HTR-8/SVneo (cell line): ENCODE measurements at regions not wholly inside any gene's neighbourhood (a gene's known extent, or its start where the extent isn't known, plus 50 kb on each side); places are given as distances from the start of the nearest gene placed in this dataset.

Source experiments
- DNase-seq: peaks from one replicate; pipeline ENCODE4 v3.0.0; 2011; ENCODE audit warnings: low spot score, mixed read lengths; ENCODE audit not compliant: insufficient read length
- FAIRE-seq: peaks from 2 replicates; lab custom pipeline; 2011; peaks lifted over from hg19 to GRCh38; lab: Jason Lieb, UNC

DNA sequence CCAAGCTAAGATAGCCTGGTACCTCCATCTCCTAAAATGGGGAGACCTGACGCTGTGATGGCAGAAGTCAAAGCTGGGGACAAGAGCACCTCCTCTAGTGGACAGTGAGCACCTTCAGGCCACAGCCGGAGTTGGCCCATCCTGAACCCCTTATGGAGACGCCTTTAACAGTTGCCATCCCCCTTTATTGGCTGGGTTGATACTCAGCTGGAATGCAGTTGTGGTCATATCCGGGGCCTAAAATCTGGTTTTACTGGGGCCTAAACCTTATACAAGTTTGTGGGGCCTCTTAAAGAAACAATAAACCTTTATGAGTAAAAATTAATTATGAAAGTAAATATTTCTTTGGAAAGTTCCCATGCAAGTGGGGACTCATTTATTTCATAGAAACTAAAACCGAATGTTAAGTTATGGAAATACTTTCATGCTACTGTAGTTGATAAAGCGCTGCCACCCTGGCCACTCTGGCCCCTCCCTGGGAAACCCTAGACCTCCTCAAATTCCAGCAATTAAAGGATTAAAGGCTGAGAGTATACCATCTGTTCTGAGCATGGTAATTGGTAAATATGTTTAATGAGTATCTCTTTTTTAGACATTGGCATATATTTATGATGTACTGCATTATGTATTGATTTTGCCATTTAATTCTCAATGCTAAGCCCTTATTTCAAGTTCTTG is 95.1 kb upstream of the SASH1 start:
- FAIRE-seq (no peak), DNase-seq (no peak)

GRCh38 chr6:148249160-148249559 is 93.5 kb upstream of the SASH1 start:
- FAIRE-seq (no peak), DNase-seq (no peak)

DNA sequence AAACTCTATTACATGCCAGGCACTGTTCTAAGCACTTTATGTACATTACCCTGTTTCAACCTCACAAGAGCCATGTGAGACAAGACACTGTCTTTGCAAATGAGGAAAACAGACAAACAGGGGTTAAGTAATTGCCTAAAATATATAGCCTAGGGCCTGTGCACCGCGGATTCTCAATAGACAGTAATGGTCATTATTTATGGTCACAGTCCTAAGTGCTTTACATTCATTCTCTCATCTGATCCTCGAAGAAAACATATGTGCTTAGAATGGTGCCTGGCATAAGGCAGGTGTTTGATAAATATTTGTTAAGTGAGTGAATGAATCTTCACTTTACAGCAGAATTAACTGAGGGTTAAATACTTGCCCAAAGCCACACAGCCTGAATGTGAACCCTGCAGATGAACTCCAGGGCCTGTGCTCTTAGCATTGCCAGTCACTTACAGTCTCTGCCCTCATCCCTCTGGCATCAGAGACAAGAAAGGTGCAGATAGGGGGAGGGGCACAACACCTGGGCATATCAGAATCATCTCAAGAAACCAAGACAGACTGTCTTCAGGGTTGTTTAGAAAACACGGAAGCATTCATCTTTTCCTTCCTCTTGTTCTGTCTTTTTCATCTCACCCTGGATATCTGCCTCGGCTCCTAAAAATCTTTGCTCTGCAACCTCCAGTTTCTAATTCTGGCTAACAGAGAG is 92.8 kb upstream of the SASH1 start:
- DNase-seq, result no peak

GRCh38 chr6:148250975-148251685 is 91.5 kb upstream of the SASH1 start:
- DNase-seq (peak; percentile 21), FAIRE-seq (no peak)

More for the DNA sequence above, 92.8 kb upstream of the SASH1 start:
- FAIRE-seq, result no peak

- FAIRE-seq, result no peak
- DNase-seq, result no peak
Observed at GRCh38 chr6:148251891-148252290, 90.7 kb upstream of the SASH1 start.

DNA sequence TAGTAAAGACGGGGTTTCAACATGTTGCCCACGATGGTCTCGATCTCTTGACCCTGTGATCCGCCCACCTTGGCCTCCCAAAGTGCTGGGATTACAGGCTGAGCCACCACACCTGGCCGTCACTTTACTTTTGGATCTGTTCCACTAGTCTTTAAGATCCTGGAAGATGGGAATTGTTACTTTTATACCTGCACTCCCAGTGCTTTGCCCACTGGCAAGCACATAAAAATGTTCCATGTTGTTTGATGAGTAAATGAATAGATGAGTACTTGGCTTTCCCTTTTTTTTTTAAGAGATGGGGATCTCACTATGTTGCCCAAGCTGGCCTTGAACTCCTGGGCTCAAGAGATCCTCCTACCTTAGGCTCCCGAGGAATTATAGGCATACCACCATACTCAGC is 84.8 kb upstream of the SASH1 start:
- DNase-seq (no peak), FAIRE-seq (no peak)

- DNase-seq (no peak), FAIRE-seq (no peak)
Observed at GRCh38 chr6:148258868-148259267, 83.8 kb upstream of the SASH1 start.

DNA sequence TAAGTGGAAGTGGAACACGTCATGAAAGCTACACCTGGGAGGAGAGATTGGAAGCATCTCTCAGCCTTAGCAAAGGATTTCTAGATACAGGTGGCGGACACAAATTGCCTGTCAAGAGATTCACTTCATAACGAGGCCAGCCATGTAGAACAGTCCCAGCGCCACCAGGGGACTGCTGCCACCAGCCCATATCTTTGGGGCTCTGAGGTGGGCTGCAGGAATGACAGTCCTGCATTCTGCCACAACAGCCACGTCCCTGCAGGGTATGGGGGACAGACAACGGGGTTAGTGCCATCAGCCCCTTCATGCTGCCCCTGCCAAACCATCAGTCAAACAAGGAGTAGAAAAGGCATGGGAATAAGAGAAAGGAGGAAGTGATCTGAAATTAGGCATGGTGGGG is 81.2 kb upstream of the SASH1 start:
- DNase-seq, result no peak
- FAIRE-seq, result no peak

DNA sequence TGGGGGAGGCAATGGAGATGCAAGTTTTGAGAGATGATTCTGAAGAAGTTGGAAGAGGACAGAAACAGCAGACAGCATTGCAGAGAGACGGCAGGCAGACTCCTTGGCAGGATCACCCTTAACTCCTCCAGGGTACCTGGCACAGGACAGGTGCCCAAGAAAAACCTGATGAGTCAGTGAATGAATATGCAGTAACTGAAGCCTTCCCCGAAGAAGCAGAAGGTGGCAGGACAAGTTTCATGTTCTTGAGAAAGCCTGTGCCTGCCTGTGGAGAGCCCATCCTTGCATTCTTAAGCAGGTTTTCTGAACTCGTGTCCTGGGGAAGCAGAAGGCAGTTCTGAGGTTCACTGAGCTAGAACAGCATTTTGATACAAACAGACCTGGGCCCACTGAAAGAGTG is 79.6 kb upstream of the SASH1 start:
- no peak for FAIRE-seq
- no peak for DNase-seq

DNA sequence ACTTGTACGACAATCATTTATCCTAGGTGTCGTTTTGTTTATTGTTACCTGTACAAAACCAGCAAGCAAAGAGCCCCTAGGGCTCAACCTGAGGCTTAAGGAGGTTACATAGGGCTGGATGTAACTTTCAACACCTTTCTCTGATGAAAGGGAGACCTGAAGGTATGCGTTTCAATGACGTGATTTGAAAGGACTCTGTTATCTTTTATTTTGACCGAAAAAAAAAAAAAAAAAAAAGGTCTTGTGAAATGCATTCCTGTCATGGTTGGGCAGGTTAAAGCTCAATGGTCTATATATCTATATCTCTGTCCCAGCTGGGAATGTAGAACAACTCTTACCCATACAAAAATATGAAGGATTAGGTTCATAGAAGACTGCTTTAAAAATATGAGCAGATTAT is 78.7 kb upstream of the SASH1 start:
- DNase-seq (no peak), FAIRE-seq (no peak)

DNA sequence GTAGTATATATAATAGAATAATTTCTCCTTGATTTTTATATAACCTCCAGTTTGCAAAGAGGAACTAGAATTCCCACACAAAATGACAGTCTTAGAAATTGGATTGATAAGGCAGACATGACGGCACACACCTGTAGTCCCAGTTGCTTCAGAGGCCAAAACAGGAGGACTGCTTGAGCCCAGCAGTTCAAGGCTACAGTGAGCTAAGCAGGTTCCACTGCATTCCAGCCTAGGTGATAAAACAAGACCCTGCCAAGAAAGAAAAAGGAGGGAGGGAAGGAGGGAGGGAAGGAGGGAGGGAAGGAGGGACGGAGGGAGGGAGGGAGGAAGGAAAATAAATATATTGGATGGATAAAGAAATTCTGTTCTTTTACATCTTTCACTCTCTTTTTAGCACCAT is 77.6 kb upstream of the SASH1 start:
- no peak for DNase-seq
- FAIRE-seq, result no peak

DNA sequence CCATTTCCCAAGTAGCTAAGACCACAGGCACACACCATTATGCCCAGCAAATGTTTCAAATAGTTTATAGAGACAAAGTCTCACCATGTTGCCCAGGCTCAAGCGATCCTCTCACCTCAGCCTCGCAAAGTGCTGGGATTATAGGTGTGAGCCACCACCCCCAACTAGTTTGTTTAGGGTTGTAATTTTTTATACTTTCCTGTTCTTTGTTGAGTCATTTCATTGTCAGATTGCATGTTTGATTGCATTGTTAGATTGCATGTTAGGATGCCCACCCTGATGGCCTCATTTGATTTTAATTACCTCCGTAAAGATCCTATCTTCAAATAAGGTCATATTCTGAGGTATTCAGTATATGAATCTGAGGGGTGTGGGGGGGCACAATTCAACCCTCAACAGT is 73.3 kb upstream of the SASH1 start:
- DNase-seq (no peak), FAIRE-seq (no peak)

DNA sequence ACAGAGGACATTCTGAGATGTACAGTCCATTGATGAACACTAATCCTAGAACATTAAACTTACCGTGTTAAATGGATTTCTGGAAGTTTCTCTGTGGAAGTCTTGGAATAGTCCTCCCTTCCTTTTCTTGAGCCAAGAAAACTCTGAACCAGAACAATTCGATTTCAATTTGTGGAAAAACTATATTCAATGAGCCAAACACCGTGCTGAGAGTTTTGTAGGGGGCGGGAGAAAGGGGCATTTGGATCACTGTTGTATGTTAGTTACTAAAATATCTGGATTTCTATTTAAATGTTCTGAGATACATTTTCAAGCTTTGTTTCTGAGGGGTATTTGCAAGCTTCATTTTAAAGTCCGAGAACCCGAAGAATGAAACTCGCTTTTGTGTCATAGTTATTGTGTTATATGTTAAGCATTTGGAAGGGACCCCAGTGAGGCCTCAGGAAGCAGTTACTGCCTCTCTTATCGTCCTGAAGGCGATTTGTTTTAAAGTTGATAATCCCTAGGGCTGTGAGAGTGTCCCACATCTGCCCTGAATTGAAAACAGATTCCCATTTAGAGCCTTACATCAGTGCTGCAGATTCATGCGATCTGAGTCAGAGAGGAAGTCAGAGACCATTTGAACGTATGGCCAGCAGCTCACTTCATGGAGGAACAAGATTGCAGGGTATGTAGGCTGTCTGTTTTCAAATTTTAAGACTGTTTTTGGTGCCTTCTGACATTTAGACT is 70.8 kb upstream of the SASH1 start:
- DNase-seq (peak; percentile 34), FAIRE-seq (no peak)

DNA sequence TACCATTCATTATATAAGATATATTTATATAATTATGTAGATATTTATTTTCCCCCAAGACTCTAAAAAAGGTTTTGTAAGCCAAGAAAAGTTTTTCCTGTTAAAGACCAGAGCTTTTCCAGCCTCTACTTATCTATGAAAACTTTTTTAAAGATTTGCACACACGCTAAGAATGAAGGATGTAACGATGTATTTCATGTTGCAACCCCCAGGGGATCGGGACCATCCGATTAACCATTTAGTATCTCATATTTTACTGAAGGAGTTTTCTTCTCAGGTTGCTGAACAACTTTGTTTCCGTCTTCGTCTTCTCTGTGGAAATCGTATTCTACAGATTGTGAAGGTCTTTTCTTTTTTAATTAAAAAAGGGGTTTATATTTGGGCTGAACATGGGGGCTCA is 70.0 kb upstream of the SASH1 start:
- DNase-seq, result no peak
- FAIRE-seq, result no peak

DNA sequence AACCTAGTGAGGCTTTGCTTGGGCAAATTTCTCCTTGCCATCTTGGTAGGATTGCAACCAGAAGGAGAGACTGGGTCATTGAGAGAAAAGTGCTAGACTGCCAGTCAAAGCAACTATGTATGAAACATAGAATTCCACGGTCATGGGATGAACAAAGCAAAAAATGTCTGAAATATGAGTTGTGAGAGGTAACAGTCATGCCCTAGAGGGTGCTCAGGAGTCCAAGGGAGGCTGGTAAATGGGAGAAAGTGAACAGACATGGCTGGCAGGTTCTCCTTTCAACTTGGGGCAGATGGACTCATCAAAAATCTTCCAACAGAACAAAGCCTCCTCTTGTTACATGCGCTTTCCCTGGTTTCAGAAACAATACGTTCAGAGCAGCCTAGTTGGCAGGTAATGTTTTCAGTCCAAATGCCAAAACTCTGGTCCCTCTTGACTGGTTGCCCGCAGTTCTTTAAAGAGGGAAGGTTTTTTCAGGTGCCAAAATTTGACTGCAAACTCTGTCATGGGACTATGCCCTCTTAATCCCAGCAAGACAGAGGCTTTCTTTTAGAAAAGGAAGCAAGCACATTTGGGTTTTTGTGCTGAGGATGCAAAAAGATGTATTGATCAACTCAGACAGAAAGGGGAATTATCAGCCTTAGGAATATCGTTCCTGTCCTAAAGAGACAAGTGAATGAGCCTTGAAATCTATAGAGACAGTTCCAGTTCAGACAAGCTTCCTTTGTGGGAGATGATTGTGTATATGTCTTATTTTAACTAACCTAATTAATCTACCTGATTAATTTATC is 68.5 kb upstream of the SASH1 start:
- FAIRE-seq (no peak), DNase-seq (no peak)

DNA sequence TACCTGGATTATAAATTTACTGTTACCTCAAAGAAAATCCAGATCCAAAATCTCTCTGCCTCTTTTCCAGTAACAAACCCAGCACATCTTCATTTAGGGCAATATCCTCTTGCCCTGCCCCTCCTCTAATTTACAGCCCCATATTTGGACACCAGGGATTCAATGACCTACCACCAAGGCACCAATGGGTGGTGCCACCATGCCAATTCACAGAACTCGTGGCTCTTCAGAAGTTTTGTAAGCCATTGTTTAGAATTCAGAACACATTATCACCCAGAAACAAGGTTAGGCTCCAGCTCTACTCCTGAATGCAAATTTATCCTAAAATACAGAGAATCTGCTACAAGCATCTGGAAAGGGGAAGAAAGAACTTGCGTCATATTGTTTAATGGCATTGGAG is 67.8 kb upstream of the SASH1 start:
- DNase-seq (no peak), FAIRE-seq (no peak)

GRCh38 chr6:148285205-148285604 is 57.4 kb upstream of the SASH1 start:
- no peak for FAIRE-seq

GRCh38 chr6:148286563-148286962 is 56.1 kb upstream of the SASH1 start:
- FAIRE-seq, result no peak
- DNase-seq, result no peak

More at GRCh38 chr6:148285205-148285604, 57.4 kb upstream of the SASH1 start:
- DNase-seq, result no peak

DNA sequence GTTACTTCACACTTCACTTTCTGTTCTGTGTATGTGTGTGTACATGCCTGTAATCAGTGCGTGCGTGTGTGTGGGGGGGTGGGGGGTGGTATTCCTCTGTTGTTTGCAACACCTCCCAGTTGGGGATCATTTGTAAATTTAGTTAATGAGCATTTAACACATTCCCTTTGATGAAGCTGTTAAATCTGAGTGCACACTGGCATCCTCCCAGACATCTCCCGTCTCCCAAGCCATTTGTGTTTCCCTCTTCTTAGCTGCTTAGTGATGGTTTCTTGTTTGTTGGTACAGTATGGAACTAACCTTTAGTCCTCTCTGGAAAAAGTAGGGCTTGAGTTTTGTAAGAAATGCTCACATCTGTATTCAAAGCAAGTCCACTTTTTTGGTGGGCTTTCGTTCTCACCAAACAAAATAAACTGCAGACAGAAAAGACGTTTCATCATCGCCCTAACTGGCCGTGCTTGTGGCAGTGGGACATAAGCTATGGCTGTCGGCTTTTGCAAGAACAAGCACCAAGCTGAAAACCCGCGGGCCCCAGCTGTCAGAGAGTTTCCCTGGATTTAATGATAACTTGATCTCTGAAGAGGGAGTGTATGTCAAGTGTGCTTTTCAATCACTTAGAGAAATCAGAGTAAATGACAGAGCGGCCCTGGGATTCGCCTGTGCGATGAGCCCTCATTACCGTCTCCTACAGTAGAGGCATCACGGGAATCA is 54.9 kb upstream of the SASH1 start:
- no peak for DNase-seq
- FAIRE-seq, result no peak
